Neuronal stem cell (in vitro differentiated cells): ENCODE measurements at regions not wholly inside any gene's neighbourhood (a gene's known extent, or its start where the extent isn't known, plus 50 kb on each side); places are given as distances from the start of the nearest gene placed in this dataset.

Source experiments
- DNase-seq: peaks from one replicate; pipeline ENCODE4 v3.0.0-alpha.2; 2013; ENCODE audit warnings: low spot score
- H2AFZ ChIP-seq: one replicate; pipeline ENCODE4 v1.6.1; 2013; ENCODE audit warnings: mild to moderate bottlenecking, low read length, inconsistent platforms
- H2AK5ac ChIP-seq: 2 replicates; pipeline ENCODE4 v1.6.1; 2013; ENCODE audit warnings: low read depth, mild to moderate bottlenecking, inconsistent platforms, low read length, moderate library complexity, mixed read lengths
- H2BK120ac ChIP-seq: 2 replicates; pipeline ENCODE4 v1.6.1; 2013; ENCODE audit warnings: low read depth, mild to moderate bottlenecking, inconsistent platforms, low read length, moderate library complexity, mixed read lengths
- H2BK12ac ChIP-seq: one replicate; pipeline ENCODE4 v1.6.1; 2013; ENCODE audit warnings: low read length, inconsistent platforms
- H2BK15ac ChIP-seq: 2 replicates; pipeline ENCODE4 v1.6.1; 2013; ENCODE audit warnings: mild to moderate bottlenecking, low read length, inconsistent platforms, mixed read lengths
- H2BK5ac ChIP-seq: one replicate; pipeline ENCODE4 v1.6.1; 2013; ENCODE audit warnings: inconsistent platforms, mild to moderate bottlenecking, low read length, moderate library complexity
- H3K14ac ChIP-seq: one replicate; pipeline ENCODE4 v1.6.1; 2013; ENCODE audit warnings: low read length, inconsistent platforms
- H3K18ac ChIP-seq: 2 replicates; pipeline ENCODE4 v1.6.1; 2013; ENCODE audit warnings: low read length, inconsistent platforms
- H3K23ac ChIP-seq: 2 replicates; pipeline ENCODE4 v1.6.1; 2013; ENCODE audit warnings: low read depth, mild to moderate bottlenecking, mixed read lengths, low read length, inconsistent platforms; ENCODE audit not compliant: poor library complexity
- H3K27ac ChIP-seq: replicated peaks from 3 replicates; pipeline ENCODE4 v1.5.1; 2013; ENCODE audit warnings: low read length, inconsistent platforms
- H3K27me3 ChIP-seq, 3 experiments: 2 replicates each; pipeline ENCODE4 v1.6.1; 2013; ENCODE audit warnings: low read length in 3 of 3, mild to moderate bottlenecking in 2 of 3, inconsistent platforms in 1 of 3, low read depth in 1 of 3, mixed read lengths in 1 of 3, moderate library complexity in 1 of 3; ENCODE audit not compliant: control insufficient read depth in 3 of 3, insufficient read depth in 3 of 3
- H3K36me3 ChIP-seq, 2 donors: replicated peaks in 1 of 2; 2 replicates each; pipeline ENCODE4 v1.6.1; 2013; ENCODE audit warnings: low read length in 2 of 2; ENCODE audit not compliant: control insufficient read depth in 2 of 2, insufficient read depth in 2 of 2
- H3K4ac ChIP-seq: 2 replicates; pipeline ENCODE4 v1.6.1; 2013; ENCODE audit warnings: inconsistent platforms, mild to moderate bottlenecking, low read length, moderate library complexity
- H3K4me1 ChIP-seq, 2 donors: 1 replicate in 1 of 2; 2 replicates in 1 of 2; pipeline ENCODE4 v1.6.1; 2013; ENCODE audit warnings: low read length in 2 of 2, low read depth in 1 of 2; ENCODE audit not compliant: control insufficient read depth in 2 of 2, insufficient read depth in 1 of 2
- H3K4me2 ChIP-seq: one replicate; pipeline ENCODE4 v1.6.1; 2013; ENCODE audit warnings: mild to moderate bottlenecking, low read length, inconsistent platforms; ENCODE audit not compliant: insufficient read depth, poor library complexity, severe bottlenecking
- H3K4me3 ChIP-seq, 2 donors: 2 replicates each; pipeline ENCODE4 v1.5.1; 2013; ENCODE audit warnings: low read length in 2 of 2, mild to moderate bottlenecking in 2 of 2, inconsistent platforms in 1 of 2, moderate library complexity in 1 of 2
- H3K79me1 ChIP-seq: one replicate; pipeline ENCODE4 v1.6.1; 2013; ENCODE audit warnings: low read depth, mild to moderate bottlenecking, inconsistent platforms, low read length, moderate library complexity
- H3K9ac ChIP-seq: one replicate; pipeline ENCODE4 v1.6.1; 2013; ENCODE audit warnings: mild to moderate bottlenecking, low read depth, low read length, inconsistent platforms; ENCODE audit not compliant: poor library complexity
- H3K9me3 ChIP-seq, 2 donors: replicated peaks in 1 of 2; 2 replicates each; pipeline versions ENCODE3 to v1.6.1; 2013; ENCODE audit warnings: low read length in 2 of 2, mild to moderate bottlenecking in 2 of 2, inconsistent platforms in 1 of 2, low read depth in 1 of 2, mixed read lengths in 1 of 2, moderate library complexity in 1 of 2; ENCODE audit not compliant: control insufficient read depth in 2 of 2, insufficient read depth in 1 of 2
- H4K8ac ChIP-seq: one replicate; pipeline ENCODE4 v1.6.1; 2013; ENCODE audit warnings: low read depth, mild to moderate bottlenecking, inconsistent platforms, low read length, moderate library complexity
- H4K91ac ChIP-seq: one replicate; pipeline ENCODE4 v1.6.1; 2013; ENCODE audit warnings: low read length, low read depth, mild to moderate bottlenecking, inconsistent platforms; ENCODE audit not compliant: poor library complexity
- WGBS, 2 donors: extraction: QIAGEN DNeasy Blood & Tissue Kit; methylation state at CpG; one replicate each; pipeline ENCODE4 v1.1.7; 2013; ENCODE audit warnings: missing lambda C conversion rate in 2 of 2, mixed read lengths in 1 of 2; ENCODE audit not compliant: insufficient read length in 2 of 2, insufficient replicate concordance in 1 of 2; ENCODE audit errors: extremely low coverage in 2 of 2; 5-methylcytosine and 5-hydroxymethylcytosine counted together

GRCh38 chr13:56718791-56719190 lies 421.9 kb upstream of the PRR20A start:
- H2AFZ ChIP-seq: no peak overlapping the region
- no peaks in the 10 kb centered on the region for H3K36me3 ChIP-seq

GRCh38 chr13:56720841-56721240 lies 419.9 kb upstream of the PRR20A start:
- H2BK5ac ChIP-seq: no peak overlapping the region
- no peak overlapping the region for H2BK15ac ChIP-seq
- no peak for DNase-seq
- H3K14ac ChIP-seq: no peak overlapping the region
- H3K9ac ChIP-seq: no peak overlapping the region
- H2BK12ac ChIP-seq: no peak overlapping the region
- no peak overlapping the region for H4K91ac ChIP-seq
- H3K4ac ChIP-seq: no peak overlapping the region
- H3K79me1 ChIP-seq: no peaks in the 10 kb centered on the region
- H2AK5ac ChIP-seq: no peak overlapping the region
- no peak overlapping the region for H3K18ac ChIP-seq
- no peak overlapping the region for H3K4me2 ChIP-seq
- H2BK120ac ChIP-seq: no peak overlapping the region
- no peaks in the 10 kb centered on the region for H3K9me3 ChIP-seq
- no peak overlapping the region for H3K27ac ChIP-seq
- no peak overlapping the region for H3K23ac ChIP-seq
- no CpG with 5 or more reads among the region's 1 CpG for WGBS, 2 donors
- H2AFZ ChIP-seq: no peak overlapping the region
- H4K8ac ChIP-seq: no peak overlapping the region
- no peaks in the 10 kb centered on the region for H3K27me3 ChIP-seq
- no peaks in the 10 kb centered on the region for H3K4me1 ChIP-seq
- H3K36me3 ChIP-seq: no peaks in the 10 kb centered on the region
- H3K4me3 ChIP-seq: no peak overlapping the region

More at GRCh38 chr13:56718791-56719190, 421.9 kb upstream of the PRR20A start:
- Histone ChIP-seq H3K23ac (no peak overlapping the region), H2BK5ac (no peak overlapping the region), H4K8ac (no peak overlapping the region), H3K4me2 (no peak overlapping the region), H3K4me3 (no peak overlapping the region), H3K14ac (no peak overlapping the region), H2AK5ac (no peak overlapping the region), H3K4me1 (no peaks in the 10 kb centered on the region), H3K79me1 (no peaks in the 10 kb centered on the region), H3K27ac (no peak overlapping the region), H3K27me3 (no peaks in the 10 kb centered on the region), H3K18ac (no peak overlapping the region), H3K9me3 (no peaks in the 10 kb centered on the region), H2BK12ac (no peak overlapping the region), H3K4ac (no peak overlapping the region), H2BK15ac (no peak overlapping the region), H3K9ac (no peak overlapping the region), H4K91ac (no peak overlapping the region), H2BK120ac (no peak overlapping the region)
- DNase-seq: no peak
- no CpG with 5 or more reads among the region's 1 CpG for WGBS, 2 donors

- no peak overlapping the region for H3K4me2 ChIP-seq
- H4K8ac ChIP-seq: no peak overlapping the region
- H2BK120ac ChIP-seq: no peak overlapping the region
- H3K18ac ChIP-seq: no peak overlapping the region
- H3K9me3 ChIP-seq: no peaks in the 10 kb centered on the region
- H3K4me1 ChIP-seq: no peaks in the 10 kb centered on the region
- H2AK5ac ChIP-seq: no peak overlapping the region
- no peak overlapping the region for H3K9ac ChIP-seq
- no peaks in the 10 kb centered on the region for H3K79me1 ChIP-seq
- no peaks in the 10 kb centered on the region for H3K36me3 ChIP-seq
- H3K23ac ChIP-seq: no peak overlapping the region
- no peak overlapping the region for H2BK5ac ChIP-seq
- no peak overlapping the region for H4K91ac ChIP-seq
- H3K14ac ChIP-seq: no peak overlapping the region
- H3K27ac ChIP-seq: no peak overlapping the region
- peak overlapping the region in 1 of 2 donors; percentile 61 for H3K4me3 ChIP-seq
- no CpG with 5 or more reads among the region's 35 CpGs for WGBS, 2 donors
- H3K4ac ChIP-seq: no peak overlapping the region
- H2AFZ ChIP-seq: peak overlapping the region; percentile 94
- no peak for DNase-seq
- no peak overlapping the region for H2BK12ac ChIP-seq
- no peaks in the 10 kb centered on the region for H3K27me3 ChIP-seq
- H2BK15ac ChIP-seq: no peak overlapping the region
These were observed 405.2 kb upstream of the PRR20A start for GRCh38 chr13:56735537-56735942.

DNA sequence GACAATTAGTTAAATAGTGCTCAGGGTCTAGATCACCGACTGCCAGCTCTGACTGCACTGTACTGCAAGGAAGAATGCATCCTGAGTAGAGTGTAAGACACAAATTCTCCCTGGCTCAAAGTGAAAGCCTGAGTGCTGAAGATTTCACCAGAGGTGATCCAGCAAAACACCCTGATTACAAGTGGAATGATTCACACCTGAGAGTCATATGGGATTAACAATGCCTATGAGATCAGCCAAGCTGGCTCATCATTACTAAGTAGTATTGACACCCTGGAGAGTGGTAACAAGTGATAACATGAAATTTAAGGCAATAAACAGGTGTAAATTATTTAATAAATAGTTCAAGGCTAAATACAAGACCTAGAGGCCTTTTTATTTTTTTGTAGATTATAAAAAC lies 403.8 kb upstream of the PRR20A start:
- Histone ChIP-seq H4K91ac (no peak overlapping the region), H3K4me2 (no peak overlapping the region), H4K8ac (no peak overlapping the region), H3K9me3 (no peaks in the 10 kb centered on the region), H3K23ac (no peak overlapping the region), H2BK5ac (no peak overlapping the region), H3K4me1 (no peaks in the 10 kb centered on the region), H3K4me3 (no peak overlapping the region), H2AK5ac (no peak overlapping the region), H2BK120ac (no peak overlapping the region), H2BK12ac (no peak overlapping the region), H2BK15ac (no peak overlapping the region), H3K18ac (no peak overlapping the region), H3K79me1 (no peaks in the 10 kb centered on the region), H3K36me3 (no peaks in the 10 kb centered on the region), H3K27ac (no peak overlapping the region), H3K27me3 (no peaks in the 10 kb centered on the region), H3K4ac (no peak overlapping the region), H3K14ac (no peak overlapping the region), H3K9ac (no peak overlapping the region), H2AFZ (peak overlapping the region; percentile 94)
- no CpG with 5 or more reads among the region's 1 CpG for WGBS, 2 donors
- DNase-seq: no peak
